GM18868 (cell line): ENCODE measurements at regions not wholly inside any gene's neighbourhood (a gene's known extent, or its start where the extent isn't known, plus 50 kb on each side); places are given as distances from the start of the nearest gene placed in this dataset.
A peak's percentile ranks its signal among the peaks of the same experiment; 100 is the strongest.

Source experiments
- ATAC-seq: cut with Tn5 transposase; IDR thresholded peaks from one replicate; pipeline ENCODE4 v1.9.1; 2021; ENCODE audit warnings: mild to moderate bottlenecking, moderate library complexity; ENCODE audit not compliant: unreplicated experiment

- no peak for ATAC-seq
These were observed 193.3 kb upstream of the CHD6 start for GRCh38 chr20:41811456-41811855.

GRCh38 chr20:41800040-41800439 lies 181.9 kb upstream of the CHD6 start:
- peak; percentile 40 for ATAC-seq

- no peak for ATAC-seq
These were observed 180.8 kb upstream of the CHD6 start for GRCh38 chr20:41798930-41799502.

- no peak for ATAC-seq
These were observed 168.0 kb upstream of the CHD6 start for GRCh38 chr20:41786158-41786557.

GRCh38 chr20:41784209-41784958 lies 166.2 kb upstream of the CHD6 start:
- no peak for ATAC-seq

- ATAC-seq: no peak
These were observed 165.4 kb upstream of the CHD6 start for GRCh38 chr20:41783423-41784208.

GRCh38 chr20:41782730-41783406 lies 164.7 kb upstream of the CHD6 start:
- ATAC-seq: no peak

GRCh38 chr20:41782255-41782654 lies 164.1 kb upstream of the CHD6 start:
- no peak for ATAC-seq

- ATAC-seq: no peak
These were observed 158.2 kb upstream of the CHD6 start for GRCh38 chr20:41776421-41776820.

- ATAC-seq: no peak
These were observed 156.1 kb upstream of the CHD6 start for GRCh38 chr20:41774291-41774690.

GRCh38 chr20:41770965-41771364 lies 152.8 kb upstream of the CHD6 start:
- ATAC-seq: no peak

GRCh38 chr20:41770427-41770826 lies 152.2 kb upstream of the CHD6 start:
- no peak for ATAC-seq

- ATAC-seq: no peak
These were observed 151.4 kb upstream of the CHD6 start for GRCh38 chr20:41769592-41770018.

- ATAC-seq: no peak
These were observed 132.0 kb upstream of the CHD6 start for GRCh38 chr20:41750137-41750536.

- ATAC-seq: no peak
These were observed 130.8 kb upstream of the CHD6 start for GRCh38 chr20:41748756-41749582.

GRCh38 chr20:41748051-41748450 lies 129.9 kb upstream of the CHD6 start:
- ATAC-seq: no peak

GRCh38 chr20:41747226-41747625 lies 129.0 kb upstream of the CHD6 start:
- ATAC-seq: no peak

- no peak for ATAC-seq
These were observed 128.5 kb upstream of the CHD6 start for GRCh38 chr20:41746635-41747034.

GRCh38 chr20:41738604-41739206 lies 120.5 kb upstream of the CHD6 start:
- ATAC-seq: peak; percentile 74

GRCh38 chr20:41735949-41736348 lies 117.8 kb upstream of the CHD6 start:
- ATAC-seq: no peak
